ENCODE measurements at regions not wholly inside any gene's neighbourhood (a gene's known extent, or its start where the extent isn't known, plus 50 kb on each side); places are given as distances from the start of the nearest gene placed in this dataset.

GRCh38 chr18:30929718-30930117 is 112.8 kb downstream of the DSC3 start:
- ATAC-seq, result no peak
- TF ChIP-seq ZC3H10 (CRISPR knock-in tag; IDR thresholded peaks at IDR 0.05) (no peak), ISL1 (CRISPR knock-in tag; IDR thresholded peaks at IDR 0.05) (no peak), PPARA (CRISPR knock-in tag; IDR thresholded peaks at IDR 0.05; ENCODE audit: borderline replicate concordance) (no peak), RARB (CRISPR knock-in tag; IDR thresholded peaks at IDR 0.05) (no peak), ZNF565 (CRISPR knock-in tag; conservative IDR thresholded peaks at IDR 0.05; ENCODE audit: low read depth) (no peak)

- no peak for ATAC-seq
- TF ChIP-seq PPARA (CRISPR knock-in tag; IDR thresholded peaks at IDR 0.05; ENCODE audit: borderline replicate concordance), result no peak
- no peak for TF ChIP-seq GLIS3 (CRISPR knock-in tag; IDR thresholded peaks at IDR 0.05)
- no peak for TF ChIP-seq RARB (CRISPR knock-in tag; IDR thresholded peaks at IDR 0.05)
- TF ChIP-seq ZC3H10 (CRISPR knock-in tag; IDR thresholded peaks at IDR 0.05), result no peak
- no peak for TF ChIP-seq SNAI2 (CRISPR knock-in tag; IDR thresholded peaks at IDR 0.05)
- TF ChIP-seq CREB5 (CRISPR knock-in tag; IDR thresholded peaks at IDR 0.05; ENCODE audit: low read depth), result no peak
- TF ChIP-seq, protein P1, sequence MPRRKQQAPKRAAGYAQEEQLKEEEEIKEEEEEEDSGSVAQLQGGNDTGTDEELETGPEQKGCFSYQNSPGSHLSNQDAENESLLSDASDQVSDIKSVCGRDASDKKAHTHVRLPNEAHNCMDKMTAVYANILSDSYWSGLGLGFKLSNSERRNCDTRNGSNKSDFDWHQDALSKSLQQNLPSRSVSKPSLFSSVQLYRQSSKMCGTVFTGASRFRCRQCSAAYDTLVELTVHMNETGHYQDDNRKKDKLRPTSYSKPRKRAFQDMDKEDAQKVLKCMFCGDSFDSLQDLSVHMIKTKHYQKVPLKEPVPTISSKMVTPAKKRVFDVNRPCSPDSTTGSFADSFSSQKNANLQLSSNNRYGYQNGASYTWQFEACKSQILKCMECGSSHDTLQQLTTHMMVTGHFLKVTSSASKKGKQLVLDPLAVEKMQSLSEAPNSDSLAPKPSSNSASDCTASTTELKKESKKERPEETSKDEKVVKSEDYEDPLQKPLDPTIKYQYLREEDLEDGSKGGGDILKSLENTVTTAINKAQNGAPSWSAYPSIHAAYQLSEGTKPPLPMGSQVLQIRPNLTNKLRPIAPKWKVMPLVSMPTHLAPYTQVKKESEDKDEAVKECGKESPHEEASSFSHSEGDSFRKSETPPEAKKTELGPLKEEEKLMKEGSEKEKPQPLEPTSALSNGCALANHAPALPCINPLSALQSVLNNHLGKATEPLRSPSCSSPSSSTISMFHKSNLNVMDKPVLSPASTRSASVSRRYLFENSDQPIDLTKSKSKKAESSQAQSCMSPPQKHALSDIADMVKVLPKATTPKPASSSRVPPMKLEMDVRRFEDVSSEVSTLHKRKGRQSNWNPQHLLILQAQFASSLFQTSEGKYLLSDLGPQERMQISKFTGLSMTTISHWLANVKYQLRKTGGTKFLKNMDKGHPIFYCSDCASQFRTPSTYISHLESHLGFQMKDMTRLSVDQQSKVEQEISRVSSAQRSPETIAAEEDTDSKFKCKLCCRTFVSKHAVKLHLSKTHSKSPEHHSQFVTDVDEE (CRISPR knock-in tag; IDR thresholded peaks at IDR 0.05), result no peak
- TF ChIP-seq TOX (CRISPR knock-in tag; IDR thresholded peaks at IDR 0.05; ENCODE audit: borderline replicate concordance), result no peak
- TF ChIP-seq TCF4 (CRISPR knock-in tag; IDR thresholded peaks at IDR 0.05; ENCODE audit: borderline replicate concordance), result no peak
- TF ChIP-seq, protein P2, sequence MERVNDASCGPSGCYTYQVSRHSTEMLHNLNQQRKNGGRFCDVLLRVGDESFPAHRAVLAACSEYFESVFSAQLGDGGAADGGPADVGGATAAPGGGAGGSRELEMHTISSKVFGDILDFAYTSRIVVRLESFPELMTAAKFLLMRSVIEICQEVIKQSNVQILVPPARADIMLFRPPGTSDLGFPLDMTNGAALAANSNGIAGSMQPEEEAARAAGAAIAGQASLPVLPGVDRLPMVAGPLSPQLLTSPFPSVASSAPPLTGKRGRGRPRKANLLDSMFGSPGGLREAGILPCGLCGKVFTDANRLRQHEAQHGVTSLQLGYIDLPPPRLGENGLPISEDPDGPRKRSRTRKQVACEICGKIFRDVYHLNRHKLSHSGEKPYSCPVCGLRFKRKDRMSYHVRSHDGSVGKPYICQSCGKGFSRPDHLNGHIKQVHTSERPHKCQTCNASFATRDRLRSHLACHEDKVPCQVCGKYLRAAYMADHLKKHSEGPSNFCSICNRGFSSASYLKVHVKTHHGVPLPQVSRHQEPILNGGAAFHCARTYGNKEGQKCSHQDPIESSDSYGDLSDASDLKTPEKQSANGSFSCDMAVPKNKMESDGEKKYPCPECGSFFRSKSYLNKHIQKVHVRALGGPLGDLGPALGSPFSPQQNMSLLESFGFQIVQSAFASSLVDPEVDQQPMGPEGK (CRISPR knock-in tag; IDR thresholded peaks at IDR 0.05; ENCODE audit: borderline replicate concordance), result no peak
- TF ChIP-seq, protein P3, sequence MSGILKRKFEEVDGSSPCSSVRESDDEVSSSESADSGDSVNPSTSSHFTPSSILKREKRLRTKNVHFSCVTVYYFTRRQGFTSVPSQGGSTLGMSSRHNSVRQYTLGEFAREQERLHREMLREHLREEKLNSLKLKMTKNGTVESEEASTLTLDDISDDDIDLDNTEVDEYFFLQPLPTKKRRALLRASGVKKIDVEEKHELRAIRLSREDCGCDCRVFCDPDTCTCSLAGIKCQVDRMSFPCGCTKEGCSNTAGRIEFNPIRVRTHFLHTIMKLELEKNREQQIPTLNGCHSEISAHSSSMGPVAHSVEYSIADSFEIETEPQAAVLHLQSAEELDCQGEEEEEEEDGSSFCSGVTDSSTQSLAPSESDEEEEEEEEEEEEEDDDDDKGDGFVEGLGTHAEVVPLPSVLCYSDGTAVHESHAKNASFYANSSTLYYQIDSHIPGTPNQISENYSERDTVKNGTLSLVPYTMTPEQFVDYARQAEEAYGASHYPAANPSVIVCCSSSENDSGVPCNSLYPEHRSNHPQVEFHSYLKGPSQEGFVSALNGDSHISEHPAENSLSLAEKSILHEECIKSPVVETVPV (CRISPR knock-in tag; IDR thresholded peaks at IDR 0.05), result no peak
Measured at GRCh38 chr18:30929065-30929464, 113.5 kb downstream of the DSC3 start.

DNA sequence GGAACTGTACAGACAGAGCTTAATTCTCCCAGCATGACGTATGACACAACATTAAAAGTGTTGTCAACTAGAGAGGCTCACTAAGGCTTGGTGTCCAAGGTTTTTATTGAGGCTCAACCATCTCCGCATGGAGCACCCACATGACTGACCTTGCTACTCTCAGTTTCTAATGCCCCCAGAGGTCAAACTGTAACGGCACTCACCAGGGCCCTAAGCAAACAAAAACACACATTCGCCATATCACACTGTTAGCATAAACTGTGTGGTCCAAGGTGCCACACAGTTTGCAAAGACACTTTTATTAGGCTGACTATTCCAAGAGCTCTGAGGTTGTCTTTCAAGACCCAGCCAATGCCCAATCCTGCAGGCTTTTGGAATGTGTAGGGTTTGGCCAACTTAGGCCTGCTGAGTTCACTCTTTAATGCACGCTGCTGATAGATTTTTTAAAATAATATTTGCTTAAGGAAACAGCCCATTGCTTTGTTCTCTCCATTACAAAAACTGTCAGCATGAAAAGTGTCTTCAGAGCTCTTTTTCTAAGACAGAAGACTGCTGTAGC is 114.9 kb downstream of the DSC3 start:
- TF ChIP-seq ZFP3 (CRISPR knock-in tag; IDR thresholded peaks at IDR 0.05), result no peak
- TF ChIP-seq, protein P2 (CRISPR knock-in tag; IDR thresholded peaks at IDR 0.05; ENCODE audit: borderline replicate concordance), result no peak
- no peak for TF ChIP-seq ZC3H10 (CRISPR knock-in tag; IDR thresholded peaks at IDR 0.05)
- TF ChIP-seq CREB5 (CRISPR knock-in tag; IDR thresholded peaks at IDR 0.05; ENCODE audit: low read depth), result no peak
- TF ChIP-seq OSR1 (CRISPR knock-in tag; IDR thresholded peaks at IDR 0.05), result no peak
- no peak for TF ChIP-seq ESRRG (CRISPR knock-in tag; IDR thresholded peaks at IDR 0.05)
- no peak for TF ChIP-seq ISL1 (CRISPR knock-in tag; IDR thresholded peaks at IDR 0.05)
- no peak for TF ChIP-seq SNAI2 (CRISPR knock-in tag; IDR thresholded peaks at IDR 0.05)
- TF ChIP-seq ZNF565 (CRISPR knock-in tag; conservative IDR thresholded peaks at IDR 0.05; ENCODE audit: low read depth), result no peak
- TF ChIP-seq ARNTL (CRISPR knock-in tag; IDR thresholded peaks at IDR 0.05; ENCODE audit: borderline replicate concordance, low read depth), result no peak
- ATAC-seq, result no peak

All from SK-N-SH treated with all-trans-retinoic acid at 6 μM for 48 hours (cell line).